HL-60 (cell line): ENCODE measurements at regions not wholly inside any gene's neighbourhood (a gene's known extent, or its start where the extent isn't known, plus 50 kb on each side); places are given as distances from the start of the nearest gene placed in this dataset.

Experiments used
- DNase-seq, 2 experiments: peaks; one replicate each; pipeline ENCODE4 v3.0.0-alpha.2; 2010 to 2020; ENCODE audit warnings: low read depth in 1 of 2, low spot score in 1 of 2
- H3K27ac ChIP-seq: fragments of 250-450 bp; sonication (Bioruptor Pico); replicated peaks from 2 replicates; pipeline ENCODE4 v1.5.1; 2020; ENCODE audit warnings: mild to moderate bottlenecking, moderate library complexity
- H3K27me3 ChIP-seq: fragments of 250-450 bp; sonication (Bioruptor Pico); 2 replicates; pipeline ENCODE4 v1.5.1; 2021; ENCODE audit warnings: mild to moderate bottlenecking, moderate library complexity; ENCODE audit not compliant: insufficient read depth, poor library complexity, severe bottlenecking
- H3K4me3 ChIP-seq: replicated peaks from 2 replicates; pipeline ENCODE4 v1.5.1; 2011; ENCODE audit warnings: mild to moderate bottlenecking, control low read depth, low read length; ENCODE audit not compliant: insufficient read depth
- GABPA ChIP-seq: IDR thresholded peaks from 2 replicates; pipeline ENCODE4 v1.6.1; 2012; ENCODE audit warnings: low read depth
- POLR2AphosphoS5 ChIP-seq: IDR thresholded peaks from 2 replicates; pipeline ENCODE4 v1.6.1; 2012; ENCODE audit warnings: low read depth
- REST ChIP-seq: IDR thresholded peaks from 2 replicates; pipeline ENCODE4 v1.6.1; 2012; ENCODE audit warnings: low read depth; ENCODE audit not compliant: insufficient replicate concordance
- SPI1 ChIP-seq: IDR thresholded peaks from 2 replicates; pipeline ENCODE4 v1.6.1; 2012; ENCODE audit warnings: low read depth, mild to moderate bottlenecking, borderline replicate concordance
- TF ChIP-seq, protein P1 (sequence below): IDR thresholded peaks from one replicate; pipeline ENCODE4 v1.5.1; 2011; ENCODE audit warnings: low read length, control low read depth, inconsistent platforms; ENCODE audit not compliant: insufficient read depth

DNA sequence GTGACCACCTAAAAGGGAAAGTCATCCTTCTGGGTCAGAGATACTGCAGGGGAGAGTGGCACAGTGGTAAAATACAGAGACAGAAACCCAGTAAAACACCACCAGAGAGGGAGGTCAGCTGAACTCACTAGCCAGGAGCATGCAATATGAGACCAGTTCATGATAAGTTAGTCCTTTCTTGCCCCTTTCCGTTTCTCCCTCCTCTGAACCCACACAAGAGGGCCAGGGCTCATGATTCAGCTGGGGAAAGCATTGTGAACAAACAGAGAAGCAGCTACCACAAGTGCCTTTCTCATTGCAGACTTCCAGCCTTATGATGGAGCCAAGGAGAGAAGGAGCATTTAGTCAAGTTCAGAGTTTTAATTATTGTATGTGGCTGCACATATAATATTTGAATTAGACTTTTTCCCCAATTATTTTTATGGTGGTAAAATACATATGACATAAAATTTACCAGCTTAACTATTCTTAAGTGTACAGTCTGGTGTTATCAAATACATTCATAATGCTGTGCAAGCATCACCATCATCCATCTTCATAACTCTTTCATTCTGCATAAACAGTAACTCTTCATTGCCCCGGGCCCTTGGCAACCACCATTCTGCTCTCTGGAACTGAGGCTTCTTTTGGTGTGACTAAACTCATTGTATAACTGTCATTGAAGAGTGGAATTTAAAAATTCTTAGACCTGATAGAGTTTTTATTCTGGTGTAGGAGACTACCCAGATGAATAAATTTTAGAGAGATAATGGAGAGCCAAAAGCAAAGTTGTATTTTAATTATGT, 114.6 kb downstream of the DDIT4L start:
- Histone ChIP-seq H3K27ac (no peak overlapping the region), H3K27me3 (no peaks in the 10 kb centered on the region), H3K4me3 (no peak overlapping the region)
- DNase-seq, result no peak
- no peak for TF ChIP-seq GABPA
- TF ChIP-seq, protein P1, sequence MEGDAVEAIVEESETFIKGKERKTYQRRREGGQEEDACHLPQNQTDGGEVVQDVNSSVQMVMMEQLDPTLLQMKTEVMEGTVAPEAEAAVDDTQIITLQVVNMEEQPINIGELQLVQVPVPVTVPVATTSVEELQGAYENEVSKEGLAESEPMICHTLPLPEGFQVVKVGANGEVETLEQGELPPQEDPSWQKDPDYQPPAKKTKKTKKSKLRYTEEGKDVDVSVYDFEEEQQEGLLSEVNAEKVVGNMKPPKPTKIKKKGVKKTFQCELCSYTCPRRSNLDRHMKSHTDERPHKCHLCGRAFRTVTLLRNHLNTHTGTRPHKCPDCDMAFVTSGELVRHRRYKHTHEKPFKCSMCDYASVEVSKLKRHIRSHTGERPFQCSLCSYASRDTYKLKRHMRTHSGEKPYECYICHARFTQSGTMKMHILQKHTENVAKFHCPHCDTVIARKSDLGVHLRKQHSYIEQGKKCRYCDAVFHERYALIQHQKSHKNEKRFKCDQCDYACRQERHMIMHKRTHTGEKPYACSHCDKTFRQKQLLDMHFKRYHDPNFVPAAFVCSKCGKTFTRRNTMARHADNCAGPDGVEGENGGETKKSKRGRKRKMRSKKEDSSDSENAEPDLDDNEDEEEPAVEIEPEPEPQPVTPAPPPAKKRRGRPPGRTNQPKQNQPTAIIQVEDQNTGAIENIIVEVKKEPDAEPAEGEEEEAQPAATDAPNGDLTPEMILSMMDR, result no peak
- no peak for TF ChIP-seq SPI1
- TF ChIP-seq POLR2AphosphoS5, result no peak
- TF ChIP-seq REST, result no peak

GRCh38 chr4:100075056-100075455, 115.2 kb downstream of the DDIT4L start:
- no peak for DNase-seq
- Histone ChIP-seq H3K4me3 (no peak overlapping the region), H3K27me3 (no peaks in the 10 kb centered on the region), H3K27ac (no peak overlapping the region)
- TF ChIP-seq GABPA (no peak), POLR2AphosphoS5 (no peak), SPI1 (no peak), REST (no peak)
- TF ChIP-seq, protein P1, result no peak

DNA sequence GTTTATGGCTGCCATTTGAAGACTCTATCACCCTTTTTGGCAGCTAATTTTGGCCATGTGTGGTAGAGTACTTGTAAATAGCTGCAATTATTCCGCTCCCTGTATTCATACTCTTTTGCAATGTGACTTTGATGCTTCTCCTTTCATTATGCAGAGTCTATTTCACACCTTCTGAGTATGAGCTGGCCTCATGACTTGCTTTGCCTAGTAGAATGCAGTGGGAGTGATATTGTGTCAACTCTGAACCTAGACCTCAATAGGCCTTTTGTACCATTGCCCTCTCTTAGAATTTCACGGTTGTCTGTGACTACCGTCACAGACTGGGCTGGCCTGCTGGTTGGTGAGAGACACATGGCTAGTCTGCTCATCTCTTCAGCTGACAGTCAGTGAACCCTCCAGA, 118.8 kb downstream of the DDIT4L start:
- Histone ChIP-seq H3K27me3 (no peaks in the 10 kb centered on the region), H3K4me3 (no peak overlapping the region), H3K27ac (no peak overlapping the region)
- DNase-seq, result no peak
- TF ChIP-seq GABPA, result no peak
- TF ChIP-seq, protein P1, result no peak
- TF ChIP-seq REST, result no peak
- TF ChIP-seq SPI1, result no peak
- no peak for TF ChIP-seq POLR2AphosphoS5
